ENCODE measurements at regions not wholly inside any gene's neighbourhood (a gene's known extent, or its start where the extent isn't known, plus 50 kb on each side); places are given as distances from the start of the nearest gene placed in this dataset.

- Histone ChIP-seq H3K4me1 (ENCODE audit: control insufficient read depth in 1 of 2, low read depth in 2 of 2) (no peaks in the 10 kb centered on the region), H3K9me3 (no peaks in the 10 kb centered on the region), H3K27ac (no peak overlapping the region), H3K27me3 (replicated peaks; ENCODE audit: insufficient read depth) (no peaks in the 10 kb centered on the region), H3K36me3 (no peaks in the 10 kb centered on the region), H3K4me3 (no peak overlapping the region)
- TF ChIP-seq, protein P1, sequence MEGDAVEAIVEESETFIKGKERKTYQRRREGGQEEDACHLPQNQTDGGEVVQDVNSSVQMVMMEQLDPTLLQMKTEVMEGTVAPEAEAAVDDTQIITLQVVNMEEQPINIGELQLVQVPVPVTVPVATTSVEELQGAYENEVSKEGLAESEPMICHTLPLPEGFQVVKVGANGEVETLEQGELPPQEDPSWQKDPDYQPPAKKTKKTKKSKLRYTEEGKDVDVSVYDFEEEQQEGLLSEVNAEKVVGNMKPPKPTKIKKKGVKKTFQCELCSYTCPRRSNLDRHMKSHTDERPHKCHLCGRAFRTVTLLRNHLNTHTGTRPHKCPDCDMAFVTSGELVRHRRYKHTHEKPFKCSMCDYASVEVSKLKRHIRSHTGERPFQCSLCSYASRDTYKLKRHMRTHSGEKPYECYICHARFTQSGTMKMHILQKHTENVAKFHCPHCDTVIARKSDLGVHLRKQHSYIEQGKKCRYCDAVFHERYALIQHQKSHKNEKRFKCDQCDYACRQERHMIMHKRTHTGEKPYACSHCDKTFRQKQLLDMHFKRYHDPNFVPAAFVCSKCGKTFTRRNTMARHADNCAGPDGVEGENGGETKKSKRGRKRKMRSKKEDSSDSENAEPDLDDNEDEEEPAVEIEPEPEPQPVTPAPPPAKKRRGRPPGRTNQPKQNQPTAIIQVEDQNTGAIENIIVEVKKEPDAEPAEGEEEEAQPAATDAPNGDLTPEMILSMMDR (IDR thresholded peaks at IDR 0.05): no peak
- ATAC-seq (ENCODE audit: insufficient number of reproducible peaks, low FRiP score, low read depth): no peak
- DNase-seq (ENCODE audit: low spot score): no peak
Measured at GRCh38 chr12:58503731-58504130, 416.6 kb downstream of the LRIG3 start.

- H3K27ac ChIP-seq: no peak overlapping the region
- DNase-seq (ENCODE audit: low spot score) (no peak), ATAC-seq (ENCODE audit: insufficient number of reproducible peaks, low FRiP score, low read depth) (no peak)
- H3K27me3 ChIP-seq (replicated peaks; ENCODE audit: insufficient read depth): no peaks in the 10 kb centered on the region
- no peaks in the 10 kb centered on the region for H3K4me1 ChIP-seq (ENCODE audit: control insufficient read depth in 1 of 2, low read depth in 2 of 2)
- H3K4me3 ChIP-seq: no peak overlapping the region
- TF ChIP-seq, protein P1 (IDR thresholded peaks at IDR 0.05): no peak
- H3K9me3 ChIP-seq: no peaks in the 10 kb centered on the region
- no peaks in the 10 kb centered on the region for H3K36me3 ChIP-seq
Measured at GRCh38 chr12:58504143-58504938, 416.0 kb downstream of the LRIG3 start.

- no peak for DNase-seq (ENCODE audit: low spot score)
- ATAC-seq (ENCODE audit: insufficient number of reproducible peaks, low FRiP score, low read depth): no peak
- TF ChIP-seq, protein P1 (IDR thresholded peaks at IDR 0.05): no peak
- Histone ChIP-seq H3K9me3 (no peaks in the 10 kb centered on the region), H3K4me1 (ENCODE audit: control insufficient read depth in 1 of 2, low read depth in 2 of 2) (no peaks in the 10 kb centered on the region), H3K4me3 (no peak overlapping the region), H3K36me3 (no peaks in the 10 kb centered on the region), H3K27me3 (replicated peaks; ENCODE audit: insufficient read depth) (no peaks in the 10 kb centered on the region), H3K27ac (no peak overlapping the region)
Measured at GRCh38 chr12:58509116-58509885, 411.0 kb downstream of the LRIG3 start.

DNA sequence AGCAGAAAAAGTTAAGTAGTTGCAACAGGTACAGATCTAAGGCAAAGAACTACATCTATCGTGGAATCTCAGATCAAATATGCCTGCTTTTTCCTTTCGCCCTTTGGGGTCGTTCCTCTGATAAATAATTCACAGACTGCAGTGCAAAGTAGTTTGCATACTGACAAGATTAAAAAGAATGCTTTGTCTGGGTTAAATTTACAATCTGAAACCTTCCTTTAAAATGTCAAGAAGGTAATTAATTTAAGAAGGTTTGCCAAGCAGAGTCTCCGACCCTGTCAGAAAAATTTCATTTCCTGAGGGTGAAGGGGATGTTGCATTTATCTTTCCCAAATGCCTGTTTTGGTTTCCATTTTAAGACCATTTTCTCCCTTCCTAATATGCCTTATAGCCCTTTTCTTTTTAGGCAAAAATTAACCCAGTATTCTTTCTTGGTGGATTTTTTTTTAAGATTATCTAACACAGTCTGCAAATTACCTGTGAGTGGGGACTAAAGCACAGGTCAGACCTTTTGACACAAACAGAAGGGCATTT is 406.9 kb downstream of the LRIG3 start:
- Histone ChIP-seq H3K36me3 (no peaks in the 10 kb centered on the region), H3K27me3 (replicated peaks; ENCODE audit: insufficient read depth) (no peaks in the 10 kb centered on the region), H3K4me3 (no peak overlapping the region), H3K27ac (no peak overlapping the region), H3K4me1 (ENCODE audit: control insufficient read depth in 1 of 2, low read depth in 2 of 2) (no peaks in the 10 kb centered on the region), H3K9me3 (peaks cover 14% of the 10 kb centered on the region)
- no peak for ATAC-seq (ENCODE audit: insufficient number of reproducible peaks, low FRiP score, low read depth)
- TF ChIP-seq, protein P1 (IDR thresholded peaks at IDR 0.05): no peak
- no peak for DNase-seq (ENCODE audit: low spot score)

GRCh38 chr12:58513852-58514251 is 406.5 kb downstream of the LRIG3 start:
- no peak overlapping the region for H3K27ac ChIP-seq

More at GRCh38 chr12:58513852-58514251, 406.5 kb downstream of the LRIG3 start:
- no peak for DNase-seq (ENCODE audit: low spot score)
- H3K36me3 ChIP-seq: no peaks in the 10 kb centered on the region
- H3K4me1 ChIP-seq (ENCODE audit: control insufficient read depth in 1 of 2, low read depth in 2 of 2): no peaks in the 10 kb centered on the region
- H3K9me3 ChIP-seq: peaks cover 19% of the 10 kb centered on the region
- ATAC-seq (ENCODE audit: insufficient number of reproducible peaks, low FRiP score, low read depth): no peak
- TF ChIP-seq, protein P1 (IDR thresholded peaks at IDR 0.05): no peak
- H3K4me3 ChIP-seq: no peak overlapping the region
- no peaks in the 10 kb centered on the region for H3K27me3 ChIP-seq (replicated peaks; ENCODE audit: insufficient read depth)

Measured in thoracic aorta (tissue), 2 donors.